BLaER1 treated with 17β-estradiol and CSF1 and Interleukin-3, amounts not matched to agents 10 nM and 100 nM (cell line): ENCODE measurements at regions not wholly inside any gene's neighbourhood (a gene's known extent, or its start where the extent isn't known, plus 50 kb on each side); places are given as distances from the start of the nearest gene placed in this dataset.
A peak's percentile ranks its signal among the peaks of the same experiment; 100 is the strongest.

ENCODE experiments used
- H3K27ac ChIP-seq, 11 experiments: shearing (Covaris generic); formaldehyde crosslinking; 2 replicates each; pipeline ENCODE4 v1.8.1; 2022
- H3K27me3 ChIP-seq, 11 experiments: shearing (Covaris generic); formaldehyde crosslinking; 2 replicates each; pipeline ENCODE4 v1.8.1; 2022
- H3K36me3 ChIP-seq, 11 experiments: shearing (Covaris generic); formaldehyde crosslinking; 2 replicates each; pipeline ENCODE4 v1.8.1; 2022
- H3K4me1 ChIP-seq, 10 experiments: shearing (Covaris generic); formaldehyde crosslinking; 2 replicates each; pipeline ENCODE4 v1.8.1; 2022
- H3K4me2 ChIP-seq, 11 experiments: shearing (Covaris generic); formaldehyde crosslinking; 2 replicates each; pipeline ENCODE4 v1.8.1; 2022
- H3K4me3 ChIP-seq, 10 experiments: shearing (Covaris generic); formaldehyde crosslinking; 2 replicates each; pipeline ENCODE4 v1.8.1; 2022
- H3K9ac ChIP-seq, 11 experiments: shearing (Covaris generic); formaldehyde crosslinking; 2 replicates each; pipeline ENCODE4 v1.8.1; 2022
- H3K9me3 ChIP-seq, 11 experiments: shearing (Covaris generic); formaldehyde crosslinking; replicated peaks in 1 of 11; 2 replicates each; pipeline ENCODE4 v1.8.1; 2022
- H4K20me1 ChIP-seq, 11 experiments: shearing (Covaris generic); formaldehyde crosslinking; 2 replicates each; pipeline ENCODE4 v1.8.1; 2022
- Cebpa-rat ChIP-seq, 11 experiments: shearing (Covaris generic); IDR thresholded peaks; 2 replicates each; pipeline ENCODE4 v1.8.1; 2022

DNA sequence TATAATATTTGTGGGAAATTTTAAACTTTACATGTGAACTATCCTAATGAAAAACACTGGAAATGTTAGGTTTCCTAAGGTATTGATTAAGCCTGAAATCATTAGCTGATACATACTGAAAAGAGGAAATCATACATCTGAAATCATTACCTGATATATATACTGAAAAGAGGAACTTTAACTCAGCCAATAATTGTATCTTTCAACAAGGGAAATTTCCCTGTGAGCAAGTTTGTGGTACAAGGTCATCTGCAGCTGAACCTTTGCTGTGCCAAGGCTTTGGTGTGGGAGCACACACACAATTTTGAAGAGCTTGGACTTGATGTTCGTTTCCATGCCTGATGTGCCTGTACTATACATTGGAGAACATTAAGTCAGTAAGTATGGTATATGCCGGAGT lies 131.9 kb upstream of the USP9X start:
- peaks cover 23 to 62% (median 53%) of the 10 kb centered on the region in 11 experiments; a peak in 21 of 22 replicates for H3K27me3 ChIP-seq
- H3K4me3 ChIP-seq = no peak overlapping the region
- H4K20me1 ChIP-seq = no peaks in the 10 kb centered on the region
- H3K27ac ChIP-seq = no peak overlapping the region
- peaks cover 0 to 36% (median 8%) of the 10 kb centered on the region in 10 experiments; a peak in 10 of 20 replicates for H3K4me1 ChIP-seq
- H3K4me2 ChIP-seq = peak overlapping the region in 4 of 11 experiments; percentile 18 to 72 (median 68); a peak in 6 of 22 replicates
- no peaks in the 10 kb centered on the region for H3K36me3 ChIP-seq
- peaks cover 0 to 6% (median 0%) of the 10 kb centered on the region in 11 experiments; a peak in 4 of 22 replicates for H3K9me3 ChIP-seq
- TF ChIP-seq Cebpa-rat (IDR thresholded peaks at IDR 0.05) = no peak
- H3K9ac ChIP-seq = no peak overlapping the region

DNA sequence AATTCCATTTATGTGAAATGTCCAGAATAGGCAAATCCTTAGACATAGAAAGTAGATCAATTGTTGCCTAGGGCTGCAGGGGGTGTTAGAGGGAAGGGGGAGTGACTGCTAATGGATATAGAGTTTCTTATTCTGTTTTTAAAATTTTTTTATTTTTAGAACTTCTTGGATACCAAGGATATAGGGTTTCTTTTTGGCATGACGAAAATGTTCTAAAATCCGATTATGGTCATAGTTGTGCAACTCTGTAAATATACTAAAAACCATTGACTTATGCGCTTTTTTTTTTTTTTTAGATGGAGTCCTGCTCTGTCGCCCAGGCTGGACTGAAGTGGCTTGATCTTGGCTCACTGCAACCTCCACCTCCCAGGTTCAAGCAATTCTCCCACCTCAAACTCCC lies 125.2 kb upstream of the USP9X start:
- TF ChIP-seq Cebpa-rat (IDR thresholded peaks at IDR 0.05) = no peak
- H3K9ac ChIP-seq = no peak overlapping the region
- no peaks in the 10 kb centered on the region for H4K20me1 ChIP-seq
- no peak overlapping the region for H3K4me3 ChIP-seq
- peaks cover 4 to 31% (median 22%) of the 10 kb centered on the region in 11 experiments; a peak in 16 of 22 replicates for H3K27me3 ChIP-seq
- H3K36me3 ChIP-seq = no peaks in the 10 kb centered on the region
- H3K27ac ChIP-seq = no peak overlapping the region
- peaks cover 8 to 16% (median 11%) of the 10 kb centered on the region in 10 experiments for H3K4me1 ChIP-seq
- no peak overlapping the region for H3K4me2 ChIP-seq
- peaks cover 0 to 13% (median 5%) of the 10 kb centered on the region in 11 experiments; a peak in 12 of 22 replicates for H3K9me3 ChIP-seq

DNA sequence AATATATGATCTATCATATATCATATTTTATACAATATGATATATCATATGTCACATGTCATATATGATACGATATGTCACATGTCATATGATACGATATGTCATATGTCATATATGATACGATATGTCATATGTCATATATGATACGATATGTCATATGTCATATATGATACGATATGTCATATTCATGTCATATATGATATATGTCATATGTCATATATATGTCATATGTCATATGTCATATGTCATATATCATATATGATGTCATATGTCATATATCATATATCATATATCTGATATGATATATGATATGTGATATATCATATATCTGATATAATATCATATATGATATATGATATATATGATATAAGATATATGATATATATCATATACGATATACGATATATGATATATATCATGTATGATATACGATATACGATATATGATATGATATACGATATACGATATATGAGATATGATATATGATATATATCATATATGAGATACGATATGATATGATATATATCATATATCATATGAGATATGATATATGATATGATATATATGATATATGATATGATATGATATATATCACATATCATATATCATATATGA lies 122.3 kb upstream of the USP9X start:
- no peak overlapping the region for H3K4me3 ChIP-seq
- no peak overlapping the region for H3K27ac ChIP-seq
- H3K36me3 ChIP-seq = no peaks in the 10 kb centered on the region
- peaks cover 0 to 16% (median 7%) of the 10 kb centered on the region in 11 experiments; a peak in 14 of 22 replicates for H3K9me3 ChIP-seq
- H3K27me3 ChIP-seq = peaks cover 0 to 21% (median 16%) of the 10 kb centered on the region in 11 experiments; a peak in 13 of 22 replicates
- no peak overlapping the region for H3K4me2 ChIP-seq
- H3K9ac ChIP-seq = no peak overlapping the region
- H4K20me1 ChIP-seq = no peaks in the 10 kb centered on the region
- H3K4me1 ChIP-seq = peaks cover 14 to 32% (median 20%) of the 10 kb centered on the region in 10 experiments
- TF ChIP-seq Cebpa-rat (IDR thresholded peaks at IDR 0.05) = no peak

DNA sequence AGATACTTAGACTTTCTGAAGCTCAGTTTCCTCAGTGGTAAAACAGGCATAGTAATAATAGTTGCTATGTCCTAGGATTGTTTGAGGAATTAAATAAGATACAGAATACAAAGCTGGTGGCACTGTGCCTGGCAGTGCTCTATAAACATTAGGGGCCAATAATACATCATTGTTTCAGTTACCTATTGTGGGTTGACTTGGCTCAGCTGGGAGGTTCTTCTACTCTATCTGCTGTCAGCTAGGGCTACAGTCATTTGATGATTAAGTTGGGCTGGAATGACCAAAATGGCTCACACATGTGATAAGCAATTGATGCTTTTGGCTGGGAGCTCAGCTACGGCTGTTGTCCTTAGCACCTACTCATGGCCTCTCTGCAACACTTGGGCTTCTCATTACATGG lies 121.2 kb upstream of the USP9X start:
- H4K20me1 ChIP-seq = no peaks in the 10 kb centered on the region
- peak overlapping the region; percentile 8 to 88 (median 39); a peak in 14 of 22 replicates for H3K4me2 ChIP-seq
- peaks cover 5 to 22% (median 13%) of the 10 kb centered on the region in 11 experiments; a peak in 17 of 22 replicates for H3K9me3 ChIP-seq
- peak overlapping the region in 6 of 11 experiments; percentile 30 to 71 (median 56); a peak in 9 of 22 replicates for H3K27ac ChIP-seq
- H3K4me1 ChIP-seq = peaks cover 14 to 32% (median 20%) of the 10 kb centered on the region in 10 experiments
- no peaks in the 10 kb centered on the region for H3K36me3 ChIP-seq
- H3K27me3 ChIP-seq = peaks cover 0 to 11% (median 6%) of the 10 kb centered on the region in 11 experiments; a peak in 13 of 22 replicates
- H3K4me3 ChIP-seq = no peak overlapping the region
- peak overlapping the region in 2 of 11 experiments; percentile 36 to 42; a peak in 3 of 22 replicates for H3K9ac ChIP-seq
- TF ChIP-seq Cebpa-rat (IDR thresholded peaks at IDR 0.05) = no peak

DNA sequence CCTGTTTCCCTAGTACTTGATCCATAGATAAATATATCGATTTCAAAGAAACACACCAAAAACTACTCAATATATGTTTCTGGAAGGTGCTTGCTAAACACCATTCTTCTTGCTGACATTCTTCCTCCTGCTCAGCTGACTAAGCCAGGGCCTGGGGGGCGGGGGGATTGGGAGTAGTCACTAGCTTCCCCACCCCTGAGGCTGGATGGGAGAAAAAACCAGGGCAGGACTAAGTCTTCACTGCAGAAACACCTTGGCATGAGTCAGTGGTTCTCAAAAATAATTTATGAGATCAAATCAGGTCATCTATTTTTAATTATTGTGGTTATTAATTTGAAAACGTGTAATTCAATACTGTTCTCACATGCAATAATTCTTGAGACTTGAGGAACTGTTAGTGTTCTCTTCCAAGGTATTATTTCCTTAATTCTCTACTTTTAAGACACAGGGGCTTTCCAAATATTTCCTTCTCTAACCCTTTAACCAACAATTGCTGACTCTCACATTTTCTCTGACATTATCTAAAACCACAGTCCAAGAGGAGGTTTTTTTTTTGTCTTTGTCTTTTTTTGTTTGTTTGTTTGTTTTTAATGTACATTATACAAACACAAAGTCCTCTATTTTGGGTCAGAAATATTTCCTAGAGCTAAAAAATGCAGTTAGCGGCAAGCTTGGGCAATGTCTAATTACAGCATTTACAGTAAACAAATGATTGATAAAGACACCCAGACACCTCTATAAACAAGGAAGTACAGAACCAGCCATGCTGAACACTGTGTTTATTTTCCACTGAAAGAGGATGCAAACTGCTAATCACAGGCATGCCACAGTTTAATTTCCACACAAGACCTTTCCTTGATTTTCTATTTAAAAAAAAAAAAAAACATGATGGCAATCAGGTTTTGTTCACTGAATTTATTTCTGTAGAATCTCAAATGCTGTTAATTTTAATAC lies 120.3 kb upstream of the USP9X start:
- Histone ChIP-seq H3K36me3 (no peaks in the 10 kb centered on the region), H3K9me3 (peaks cover 6 to 22% (median 14%) of the 10 kb centered on the region in 11 experiments; a peak in 17 of 22 replicates), H3K9ac (peak overlapping the region in 3 of 11 experiments; percentile 36 to 42 (median 40); a peak in 5 of 22 replicates), H3K27me3 (peaks cover 0 to 3% (median 0%) of the 10 kb centered on the region in 11 experiments; a peak in 3 of 22 replicates), H3K27ac (peak overlapping the region in 7 of 11 experiments; percentile 30 to 71 (median 54); a peak in 12 of 22 replicates), H3K4me1 (peaks cover 14 to 32% (median 20%) of the 10 kb centered on the region in 10 experiments), H4K20me1 (no peaks in the 10 kb centered on the region), H3K4me2 (peak overlapping the region; percentile 8 to 88 (median 39); a peak in 19 of 22 replicates), H3K4me3 (peak overlapping the region in 1 of 10 experiments; percentile 12; a peak in 2 of 20 replicates)
- no peak for TF ChIP-seq Cebpa-rat (IDR thresholded peaks at IDR 0.05)

DNA sequence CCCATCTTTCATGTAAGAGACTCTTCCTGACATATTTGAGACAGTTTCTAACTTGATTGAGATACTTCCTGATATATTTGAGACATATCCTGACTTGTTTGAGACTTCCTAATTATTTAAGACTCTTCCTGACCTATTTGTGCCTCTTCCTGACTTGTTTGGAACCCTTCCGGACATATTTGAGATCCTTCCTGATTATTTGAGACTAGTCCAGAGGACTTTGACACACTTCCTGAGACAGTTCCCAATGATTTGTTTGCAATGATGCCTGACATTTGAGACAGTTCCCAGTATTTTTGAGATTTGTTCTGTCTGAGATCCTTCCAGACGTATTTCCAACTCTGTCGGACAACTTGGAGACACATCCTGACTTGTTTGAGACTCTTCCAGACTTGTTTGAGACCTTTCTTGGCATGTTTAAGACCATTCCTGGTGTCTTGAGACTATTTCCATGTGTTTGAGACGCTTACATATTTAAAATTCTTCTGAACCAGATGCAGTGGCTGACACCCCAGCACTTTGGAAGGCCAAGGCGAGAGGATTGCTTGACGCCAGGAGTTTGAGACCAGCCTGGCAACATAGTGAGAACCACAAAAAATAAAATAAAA lies 118.9 kb upstream of the USP9X start:
- peak overlapping the region in 5 of 11 experiments; percentile 43 to 88 (median 73); a peak in 5 of 22 replicates for H3K4me2 ChIP-seq
- no peak overlapping the region for H3K9ac ChIP-seq
- no peak overlapping the region for H3K4me3 ChIP-seq
- peaks cover 6 to 22% (median 14%) of the 10 kb centered on the region in 11 experiments; a peak in 18 of 22 replicates for H3K9me3 ChIP-seq
- peak overlapping the region in 9 of 11 experiments; percentile 5 to 71 (median 38); a peak in 11 of 22 replicates for H3K27ac ChIP-seq
- H3K4me1 ChIP-seq = peaks cover 14 to 32% (median 20%) of the 10 kb centered on the region in 10 experiments
- TF ChIP-seq Cebpa-rat (IDR thresholded peaks at IDR 0.05) = no peak
- H4K20me1 ChIP-seq = no peaks in the 10 kb centered on the region
- H3K27me3 ChIP-seq = peaks cover 0 to 3% (median 0%) of the 10 kb centered on the region in 11 experiments; a peak in 2 of 22 replicates
- H3K36me3 ChIP-seq = no peaks in the 10 kb centered on the region

DNA sequence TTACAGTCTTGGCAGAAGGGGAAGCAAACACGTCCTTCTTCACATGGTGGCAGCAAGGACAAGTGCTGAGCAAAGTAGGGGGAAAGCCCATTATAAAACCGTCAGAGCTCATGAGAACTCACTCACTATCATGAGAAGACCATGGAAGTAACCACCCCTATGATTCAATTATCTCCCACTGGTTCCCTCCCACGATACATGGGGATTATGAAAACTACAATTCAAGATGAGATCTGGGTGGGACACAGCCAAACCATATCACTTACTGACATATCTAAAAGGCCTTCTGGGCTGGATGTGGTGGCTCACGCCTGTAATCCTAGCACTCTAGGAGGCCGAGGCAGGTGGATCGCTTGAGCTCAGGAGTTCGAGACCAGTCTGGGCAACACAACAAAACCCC lies 117.1 kb upstream of the USP9X start:
- no peak overlapping the region for H3K27ac ChIP-seq
- no peak overlapping the region for H3K9ac ChIP-seq
- no peaks in the 10 kb centered on the region for H4K20me1 ChIP-seq
- H3K4me1 ChIP-seq = peaks cover 14 to 32% (median 23%) of the 10 kb centered on the region in 10 experiments
- H3K27me3 ChIP-seq = peaks cover 0 to 14% (median 0%) of the 10 kb centered on the region in 11 experiments; a peak in 7 of 22 replicates
- H3K36me3 ChIP-seq = no peaks in the 10 kb centered on the region
- TF ChIP-seq Cebpa-rat (IDR thresholded peaks at IDR 0.05) = no peak
- peaks cover 10 to 33% (median 22%) of the 10 kb centered on the region in 11 experiments; a peak in 19 of 22 replicates for H3K9me3 ChIP-seq
- H3K4me2 ChIP-seq = no peak overlapping the region
- no peak overlapping the region for H3K4me3 ChIP-seq

DNA sequence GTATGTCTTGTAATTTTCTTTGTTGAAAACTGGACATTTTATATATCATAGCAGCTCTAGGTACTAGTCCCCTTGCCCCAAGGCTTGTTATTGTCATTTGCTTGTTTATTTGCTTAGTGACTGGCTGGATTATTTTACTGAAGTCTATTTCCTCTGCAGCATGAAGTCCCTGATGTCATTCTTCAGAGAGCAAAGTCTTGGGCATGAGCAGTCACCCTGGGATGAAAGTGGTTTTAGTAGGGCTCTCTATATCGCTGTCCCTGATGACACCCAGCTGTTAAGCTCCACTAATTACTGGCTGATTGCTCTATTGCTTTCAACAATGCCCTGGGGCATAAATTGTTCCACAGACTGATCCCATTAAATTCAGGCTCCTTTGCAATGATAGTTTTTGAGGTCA lies 113.5 kb upstream of the USP9X start:
- H3K4me3 ChIP-seq = no peak overlapping the region
- H3K36me3 ChIP-seq = no peaks in the 10 kb centered on the region
- H3K9me3 ChIP-seq = peaks cover 4 to 26% (median 18%) of the 10 kb centered on the region in 11 experiments; a peak in 17 of 22 replicates
- TF ChIP-seq Cebpa-rat (IDR thresholded peaks at IDR 0.05) = no peak
- no peaks in the 10 kb centered on the region for H4K20me1 ChIP-seq
- no peak overlapping the region for H3K9ac ChIP-seq
- H3K4me1 ChIP-seq = peaks cover 0 to 8% (median 0%) of the 10 kb centered on the region in 10 experiments; a peak in 3 of 20 replicates
- H3K27ac ChIP-seq = no peak overlapping the region
- peaks cover 0 to 24% (median 13%) of the 10 kb centered on the region in 11 experiments; a peak in 14 of 22 replicates for H3K27me3 ChIP-seq
- 0 out of 22 replicates have a peak overlapping the region, but pooled peaks of 1 of the 11 experiments have one; percentile 1 for H3K4me2 ChIP-seq
